ENCODE measurements at regions not wholly inside any gene's neighbourhood (a gene's known extent, or its start where the extent isn't known, plus 50 kb on each side); places are given as distances from the start of the nearest gene placed in this dataset.

DNA sequence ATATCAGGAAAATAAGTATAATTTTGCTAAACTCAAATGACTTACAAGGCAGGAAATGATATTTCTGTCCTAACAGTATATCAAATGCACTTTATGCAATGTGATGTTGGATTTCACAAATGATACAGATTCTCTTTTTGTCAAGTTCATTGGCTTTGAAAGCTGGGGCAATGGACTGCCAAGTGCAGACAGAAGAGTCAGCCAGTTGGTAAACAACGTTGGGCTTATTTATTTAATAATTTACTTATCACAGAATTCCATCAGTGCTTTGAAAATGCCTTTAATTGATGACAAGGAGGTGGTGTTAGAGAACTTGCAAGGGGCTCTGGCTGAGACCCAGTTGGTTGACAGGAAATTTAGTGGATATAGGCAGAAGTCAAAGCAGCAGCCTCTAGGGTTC lies 79.9 kb upstream of the ADGRG2 start:
- H3K9me2 ChIP-seq (ENCODE audit: low read depth, low read length): no peaks in the 10 kb centered on the region
- H3F3A ChIP-seq (ENCODE audit: insufficient read depth, low read length): no peaks in the 10 kb centered on the region
- no peak overlapping the region for H3K27ac ChIP-seq (ENCODE audit: low read depth, low read length, poor library complexity, severe bottlenecking)
- no peaks in the 10 kb centered on the region for H3K27me3 ChIP-seq (ENCODE audit: insufficient read depth, low read length)
- no peak overlapping the region for H3K9ac ChIP-seq (ENCODE audit: low read length)
- no peak overlapping the region for H3K4me2 ChIP-seq (ENCODE audit: low read length)
- H4K20me1 ChIP-seq (ENCODE audit: insufficient read depth, low read length): no peaks in the 10 kb centered on the region
- H3K79me2 ChIP-seq (ENCODE audit: insufficient read depth, low read length): no peaks in the 10 kb centered on the region
- no peak overlapping the region for H2AFZ ChIP-seq (ENCODE audit: low read length)
- H3K36me3 ChIP-seq (ENCODE audit: insufficient read depth, low read length): no peaks in the 10 kb centered on the region
- TF ChIP-seq, protein P1, sequence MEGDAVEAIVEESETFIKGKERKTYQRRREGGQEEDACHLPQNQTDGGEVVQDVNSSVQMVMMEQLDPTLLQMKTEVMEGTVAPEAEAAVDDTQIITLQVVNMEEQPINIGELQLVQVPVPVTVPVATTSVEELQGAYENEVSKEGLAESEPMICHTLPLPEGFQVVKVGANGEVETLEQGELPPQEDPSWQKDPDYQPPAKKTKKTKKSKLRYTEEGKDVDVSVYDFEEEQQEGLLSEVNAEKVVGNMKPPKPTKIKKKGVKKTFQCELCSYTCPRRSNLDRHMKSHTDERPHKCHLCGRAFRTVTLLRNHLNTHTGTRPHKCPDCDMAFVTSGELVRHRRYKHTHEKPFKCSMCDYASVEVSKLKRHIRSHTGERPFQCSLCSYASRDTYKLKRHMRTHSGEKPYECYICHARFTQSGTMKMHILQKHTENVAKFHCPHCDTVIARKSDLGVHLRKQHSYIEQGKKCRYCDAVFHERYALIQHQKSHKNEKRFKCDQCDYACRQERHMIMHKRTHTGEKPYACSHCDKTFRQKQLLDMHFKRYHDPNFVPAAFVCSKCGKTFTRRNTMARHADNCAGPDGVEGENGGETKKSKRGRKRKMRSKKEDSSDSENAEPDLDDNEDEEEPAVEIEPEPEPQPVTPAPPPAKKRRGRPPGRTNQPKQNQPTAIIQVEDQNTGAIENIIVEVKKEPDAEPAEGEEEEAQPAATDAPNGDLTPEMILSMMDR (IDR thresholded peaks at IDR 0.05; ENCODE audit: low read length): no peak
- TF ChIP-seq EZH2 (IDR thresholded peaks at IDR 0.05; ENCODE audit: borderline replicate concordance, low read length): no peak
- H3K9me3 ChIP-seq (ENCODE audit: low read length): no peaks in the 10 kb centered on the region
- no peak overlapping the region for H3K4me3 ChIP-seq (ENCODE audit: low read depth, low read length, poor library complexity, severe bottlenecking)
- no peaks in the 10 kb centered on the region for H3K4me1 ChIP-seq (ENCODE audit: insufficient read depth, low read length, severe bottlenecking)

DNA sequence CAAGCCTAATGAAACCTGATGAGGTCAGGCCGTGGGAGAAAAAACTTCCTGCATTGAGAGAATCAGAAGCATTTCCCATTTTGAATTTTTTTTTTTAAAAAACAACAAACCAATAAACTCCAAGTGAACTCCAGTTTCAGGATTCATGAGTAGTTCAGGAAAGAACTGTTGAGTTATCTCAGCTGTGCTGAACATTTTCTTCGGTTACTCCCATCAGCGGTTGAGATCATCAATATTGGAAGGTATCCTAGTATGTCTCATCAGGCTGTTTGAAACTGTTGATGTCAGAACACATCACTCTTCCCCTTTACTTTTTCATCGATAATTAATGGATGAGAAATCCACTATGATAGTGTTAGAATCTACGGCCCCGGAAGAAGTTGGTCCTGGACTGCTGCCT lies 82.4 kb upstream of the ADGRG2 start:
- Histone ChIP-seq H3K9me3 (ENCODE audit: low read length) (no peaks in the 10 kb centered on the region), H3K4me2 (ENCODE audit: low read length) (no peak overlapping the region), H3K27me3 (ENCODE audit: insufficient read depth, low read length) (no peaks in the 10 kb centered on the region), H4K20me1 (ENCODE audit: insufficient read depth, low read length) (no peaks in the 10 kb centered on the region), H3K36me3 (ENCODE audit: insufficient read depth, low read length) (no peaks in the 10 kb centered on the region), H3K4me3 (ENCODE audit: low read depth, low read length, poor library complexity, severe bottlenecking) (no peak overlapping the region), H3F3A (ENCODE audit: insufficient read depth, low read length) (no peaks in the 10 kb centered on the region), H3K4me1 (ENCODE audit: insufficient read depth, low read length, severe bottlenecking) (no peaks in the 10 kb centered on the region), H2AFZ (ENCODE audit: low read length) (no peak overlapping the region), H3K9me2 (ENCODE audit: low read depth, low read length) (no peaks in the 10 kb centered on the region), H3K27ac (ENCODE audit: low read depth, low read length, poor library complexity, severe bottlenecking) (no peak overlapping the region), H3K79me2 (ENCODE audit: insufficient read depth, low read length) (no peaks in the 10 kb centered on the region), H3K9ac (ENCODE audit: low read length) (no peak overlapping the region)
- TF ChIP-seq, protein P1 (IDR thresholded peaks at IDR 0.05; ENCODE audit: low read length): no peak
- no peak for TF ChIP-seq EZH2 (IDR thresholded peaks at IDR 0.05; ENCODE audit: borderline replicate concordance, low read length)

DNA sequence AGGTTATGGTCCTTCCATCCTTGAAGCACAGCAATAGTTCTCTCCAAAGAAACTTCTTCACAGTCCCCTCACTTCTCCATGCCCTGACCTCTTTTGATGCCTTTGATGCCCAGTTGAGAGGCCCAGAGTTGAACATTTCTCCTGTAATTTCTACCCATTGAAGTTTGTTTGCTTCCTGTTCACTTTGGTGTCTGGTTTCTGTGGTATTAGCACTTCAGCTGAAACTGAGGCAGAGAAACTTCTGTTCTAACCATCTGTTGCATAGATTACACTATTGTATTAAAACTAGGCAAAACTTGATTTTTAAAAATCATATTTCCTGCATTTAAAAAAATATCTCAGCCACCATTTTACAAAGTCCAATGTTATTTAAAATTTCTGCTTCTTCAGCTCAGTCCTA lies 89.8 kb upstream of the ADGRG2 start:
- Histone ChIP-seq H3K9me3 (ENCODE audit: low read length) (no peaks in the 10 kb centered on the region), H3K4me2 (ENCODE audit: low read length) (no peak overlapping the region), H3K27ac (ENCODE audit: low read depth, low read length, poor library complexity, severe bottlenecking) (no peak overlapping the region), H3K36me3 (ENCODE audit: insufficient read depth, low read length) (no peaks in the 10 kb centered on the region), H3K4me3 (ENCODE audit: low read depth, low read length, poor library complexity, severe bottlenecking) (no peak overlapping the region), H3K79me2 (ENCODE audit: insufficient read depth, low read length) (no peaks in the 10 kb centered on the region), H2AFZ (ENCODE audit: low read length) (no peak overlapping the region), H3K9me2 (ENCODE audit: low read depth, low read length) (no peaks in the 10 kb centered on the region), H3K4me1 (ENCODE audit: insufficient read depth, low read length, severe bottlenecking) (no peaks in the 10 kb centered on the region), H3K9ac (ENCODE audit: low read length) (no peak overlapping the region), H3F3A (ENCODE audit: insufficient read depth, low read length) (no peaks in the 10 kb centered on the region), H4K20me1 (ENCODE audit: insufficient read depth, low read length) (no peaks in the 10 kb centered on the region), H3K27me3 (ENCODE audit: insufficient read depth, low read length) (no peaks in the 10 kb centered on the region)
- TF ChIP-seq EZH2 (IDR thresholded peaks at IDR 0.05; ENCODE audit: borderline replicate concordance, low read length): no peak
- TF ChIP-seq, protein P1 (IDR thresholded peaks at IDR 0.05; ENCODE audit: low read length): no peak
